ENCODE measurements at regions not wholly inside any gene's neighbourhood (a gene's known extent, or its start where the extent isn't known, plus 50 kb on each side); places are given as distances from the start of the nearest gene placed in this dataset.

GRCh38 chr6:155958550-155958949 lies 502.9 kb upstream of the NOX3 start (continued):
- no peak for TF ChIP-seq REST (IDR thresholded peaks at IDR 0.05; ENCODE audit: unreplicated experiment)
- TF ChIP-seq EZH2 (IDR thresholded peaks at IDR 0.05; ENCODE audit: low read depth, unreplicated experiment), result no peak

GRCh38 chr6:155955038-155955437 lies 499.4 kb upstream of the NOX3 start:
- peak overlapping the region; percentile 89 for H3K27ac ChIP-seq (ENCODE audit: low read depth)
- H3K4me1 Mint-ChIP-seq, result peaks cover 38% of the 10 kb centered on the region
- no peaks in the 10 kb centered on the region for H3K79me2 ChIP-seq (replicated peaks; ENCODE audit: insufficient read depth)
- peaks cover 8% of the 10 kb centered on the region; the same call in 2 of the 3 replicates for H3K9me3 Mint-ChIP-seq
- peaks cover 10% of the 10 kb centered on the region; the same call in 1 of the 2 replicates for H3K9me2 ChIP-seq (ENCODE audit: insufficient read depth)
- peak overlapping the region; percentile 90 for H3K27ac Mint-ChIP-seq
- H3K36me3 Mint-ChIP-seq (ENCODE audit: low read depth), result peaks cover 13% of the 10 kb centered on the region
- peaks cover 5% of the 10 kb centered on the region for H3K27me3 Mint-ChIP-seq (ENCODE audit: insufficient read depth, low read depth, poor library complexity)
- H3F3A ChIP-seq (replicated peaks; ENCODE audit: low read depth), result 0 out of 2 replicates have a peak, but pooled peaks cover 2% of the 10 kb centered on the region
- H3K36me3 ChIP-seq (ENCODE audit: insufficient read depth), result no peaks in the 10 kb centered on the region
- H3K4me2 ChIP-seq, result peak overlapping the region; percentile 41; the same call in 1 of the 2 replicates
- peak; percentile 99 for ATAC-seq
- H2AFZ ChIP-seq, result no peak overlapping the region
- no peaks in the 10 kb centered on the region for H3K27me3 ChIP-seq (ENCODE audit: insufficient read depth)
- H3K4me3 ChIP-seq, result no peak overlapping the region
- H4K20me1 ChIP-seq (replicated peaks; ENCODE audit: insufficient read depth), result no peaks in the 10 kb centered on the region
- H3K4me3 Mint-ChIP-seq, result no peak overlapping the region; the same call in 2 of the 3 replicates
- TF ChIP-seq ZNF462 (CRISPR knock-in tag; IDR thresholded peaks at IDR 0.05) (peak; percentile 62; the same call in 1 of the 2 replicates), ETS1 (IDR thresholded peaks at IDR 0.05) (no peak), CTCF (conservative IDR thresholded peaks at IDR 0.05; ENCODE audit: low read depth in 2 of 2) (no peak), EZH2 (IDR thresholded peaks at IDR 0.05; ENCODE audit: low read depth, unreplicated experiment) (no peak), NANOG (IDR thresholded peaks at IDR 0.05; ENCODE audit: borderline replicate concordance) (peak; percentile 62; the same call in 1 of the 2 replicates), POLR2AphosphoS5 (IDR thresholded peaks at IDR 0.05; ENCODE audit: low read depth) (peak; percentile 58; the same call in 1 of the 2 replicates), EZH2phosphoT487 (IDR thresholded peaks at IDR 0.05; ENCODE audit: unreplicated experiment) (no peak), JUNB (IDR thresholded peaks at IDR 0.05; ENCODE audit: unreplicated experiment) (no peak)
- peaks cover 23% of the 10 kb centered on the region for H3K4me1 ChIP-seq (ENCODE audit: insufficient read depth)
- DNase-seq (ENCODE audit: low spot score), result peak; percentile 84

All from GM23338 (cell line).